IMR-90 (cell line): ENCODE measurements at regions not wholly inside any gene's neighbourhood (a gene's known extent, or its start where the extent isn't known, plus 50 kb on each side); places are given as distances from the start of the nearest gene placed in this dataset.

Experiments used
- ATAC-seq: fragments of 200-7000 bp; cut with Tn5 transposase; 2 replicates; pipeline ENCODE4 v1.9.1; 2020; ENCODE audit warnings: low read depth, mild to moderate bottlenecking, moderate library complexity
- BruUV-seq: library from RNA; stranded (reverse); fragments of 400-500 nt; replicated peaks from 2 replicates; lab custom pipeline; 2021; lab: Mats Ljungman, UMichigan
- CTCF ChIA-PET: fragments of 300-600 bp; formaldehyde crosslinking; extraction: SDS; loops from one replicate; lab custom pipeline; 2021; ENCODE audit warnings: antibody characterized with exemption; lab: Yijun Ruan, JAX
- POLR2A ChIA-PET: fragments of 300-600 bp; sonication (Branson Sonifier 250); formaldehyde crosslinking; loops from one replicate; lab custom pipeline; 2022; ENCODE audit warnings: antibody characterized with exemption; ENCODE audit not compliant: unreplicated experiment; lab: Charles Lee
- DNase-seq: peaks from one replicate; pipeline ENCODE4 v3.0.0; 2013
- H2AFZ ChIP-seq: replicated peaks from 2 replicates; pipeline ENCODE3; 2013; ENCODE audit warnings: low read length, mild to moderate bottlenecking; ENCODE audit not compliant: poor library complexity
- H2AK5ac ChIP-seq: 2 replicates; pipeline ENCODE4 v1.6.1; 2013; ENCODE audit warnings: low read depth, low read length, inconsistent platforms
- H2AK9ac ChIP-seq: replicated peaks from 2 replicates; pipeline ENCODE3; 2013; ENCODE audit warnings: mild to moderate bottlenecking, low read depth, low read length, moderate library complexity; ENCODE audit not compliant: poor library complexity
- H2BK120ac ChIP-seq: 2 replicates; pipeline ENCODE4 v1.6.1; 2013; ENCODE audit warnings: low read depth, low read length, inconsistent platforms
- H2BK15ac ChIP-seq: 3 replicates; pipeline ENCODE4 v1.6.1; 2013; ENCODE audit warnings: low read depth, low read length, inconsistent platforms
- H2BK20ac ChIP-seq: 2 replicates; pipeline ENCODE4 v1.6.1; 2013; ENCODE audit warnings: low read depth, mild to moderate bottlenecking, inconsistent platforms, low read length, moderate library complexity
- H2BK5ac ChIP-seq: 2 replicates; pipeline ENCODE4 v1.6.1; 2013; ENCODE audit warnings: mild to moderate bottlenecking, low read depth, low read length, inconsistent platforms; ENCODE audit not compliant: poor library complexity, severe bottlenecking
- H3K14ac ChIP-seq: replicated peaks from 2 replicates; pipeline ENCODE4 v1.6.1; 2013; ENCODE audit warnings: low read depth, low read length, inconsistent platforms
- H3K18ac ChIP-seq: 2 replicates; pipeline ENCODE4 v1.6.1; 2013; ENCODE audit warnings: low read depth, low read length, control low read depth
- H3K23ac ChIP-seq: 2 replicates; pipeline ENCODE4 v1.6.1; 2013; ENCODE audit warnings: low read depth, low read length, inconsistent platforms
- H3K27ac ChIP-seq: 2 replicates; pipeline ENCODE4 v1.5.1; 2013; ENCODE audit warnings: mild to moderate bottlenecking, control low read depth, low read length; ENCODE audit not compliant: insufficient read depth
- H3K27me3 ChIP-seq: 2 replicates; pipeline ENCODE4 v1.6.1; 2013; ENCODE audit warnings: low read length; ENCODE audit not compliant: control insufficient read depth, insufficient read depth
- H3K36me3 ChIP-seq: 2 replicates; pipeline ENCODE4 v1.6.1; 2013; ENCODE audit warnings: low read length, mixed read lengths; ENCODE audit not compliant: control insufficient read depth, insufficient read depth
- H3K4ac ChIP-seq: 2 replicates; pipeline ENCODE4 v1.6.1; 2013; ENCODE audit warnings: low read depth, low read length, inconsistent platforms
- H3K4me1 ChIP-seq: 2 replicates; pipeline ENCODE4 v1.6.1; 2013; ENCODE audit warnings: low read length, mixed read lengths; ENCODE audit not compliant: control insufficient read depth, insufficient read depth
- H3K4me2 ChIP-seq: 2 replicates; pipeline ENCODE4 v1.6.1; 2013; ENCODE audit warnings: low read depth, mild to moderate bottlenecking, control low read depth, low read length, moderate library complexity
- H3K4me3 ChIP-seq: 2 replicates; pipeline ENCODE4 v1.5.1; 2013; ENCODE audit warnings: low read depth, mild to moderate bottlenecking, control low read depth, low read length, moderate library complexity; ENCODE audit not compliant: insufficient read depth
- H3K56ac ChIP-seq: 2 replicates; pipeline ENCODE4 v1.6.1; 2013; ENCODE audit warnings: low read length, inconsistent platforms; ENCODE audit not compliant: insufficient read depth; ENCODE audit errors: extremely low read depth
- H3K79me1 ChIP-seq, 2 experiments: 2 replicates each; pipeline ENCODE4 v1.6.1; 2013; ENCODE audit warnings: low read length in 2 of 2, inconsistent platforms in 1 of 2, low read depth in 1 of 2
- H3K9ac ChIP-seq: 2 replicates; pipeline ENCODE4 v1.6.1; 2013; ENCODE audit warnings: low read depth, low read length, control low read depth
- H3K9me1 ChIP-seq: 2 replicates; pipeline ENCODE4 v1.6.1; 2013; ENCODE audit warnings: low read length, inconsistent platforms; ENCODE audit not compliant: insufficient read depth
- H3K9me3 ChIP-seq: 2 replicates; pipeline ENCODE4 v1.6.1; 2013; ENCODE audit warnings: low read length; ENCODE audit not compliant: control insufficient read depth, insufficient read depth
- H4K20me1 ChIP-seq: 2 replicates; pipeline ENCODE4 v1.6.1; 2013; ENCODE audit warnings: low read length, inconsistent platforms; ENCODE audit not compliant: insufficient read depth
- H4K5ac ChIP-seq: 2 replicates; pipeline ENCODE4 v1.6.1; 2013; ENCODE audit warnings: mild to moderate bottlenecking, low read depth, low read length, control low read depth
- H4K8ac ChIP-seq, 2 experiments: 2 replicates each; pipeline ENCODE4 v1.6.1; 2013; ENCODE audit warnings: low read depth in 2 of 2, low read length in 2 of 2, control low read depth in 1 of 2, inconsistent platforms in 1 of 2
- H4K91ac ChIP-seq: 2 replicates; pipeline ENCODE4 v1.6.1; 2013; ENCODE audit warnings: low read depth, low read length, inconsistent platforms; ENCODE audit not compliant: insufficient read depth
- BHLHE40 ChIP-seq: fragments of 150-350 bp; IDR thresholded peaks from 2 replicates; pipeline ENCODE4 v1.6.1; 2016; ENCODE audit warnings: mild to moderate bottlenecking, low read depth, low read length
- CEBPB ChIP-seq: IDR thresholded peaks from 2 replicates; pipeline ENCODE4 v1.6.1; 2012; ENCODE audit warnings: low read depth, low read length, improper control_type of control experiment
- CHD1 ChIP-seq: IDR thresholded peaks from 2 replicates; pipeline ENCODE4 v1.6.1; 2012; ENCODE audit warnings: low read depth, low read length, improper control_type of control experiment
- ELK1 ChIP-seq: fragments of 150-350 bp; IDR thresholded peaks from 2 replicates; pipeline ENCODE4 v1.6.1; 2016; ENCODE audit warnings: low read depth, mild to moderate bottlenecking, low read length, moderate library complexity, borderline replicate concordance
- FOS ChIP-seq: fragments of 150-350 bp; IDR thresholded peaks from 2 replicates; pipeline ENCODE4 v1.6.1; 2016; ENCODE audit warnings: low read depth, low read length
- MAFK ChIP-seq: IDR thresholded peaks from 2 replicates; pipeline ENCODE4 v1.6.1; 2012; ENCODE audit warnings: low read depth, low read length, improper control_type of control experiment
- MAZ ChIP-seq: IDR thresholded peaks from 2 replicates; pipeline ENCODE4 v1.6.1; 2012; ENCODE audit warnings: low read depth, mild to moderate bottlenecking, low read length, improper control_type of control experiment, moderate library complexity, borderline replicate concordance
- MXI1 ChIP-seq: IDR thresholded peaks from 2 replicates; pipeline ENCODE4 v1.6.1; 2012; ENCODE audit warnings: low read depth, mild to moderate bottlenecking, low read length, moderate library complexity, borderline replicate concordance
- NFE2L2 ChIP-seq: fragments of 150-350 bp; IDR thresholded peaks from 2 replicates; pipeline ENCODE4 v1.6.1; 2016; ENCODE audit warnings: low read depth, mild to moderate bottlenecking, low read length
- POLR2A ChIP-seq: IDR thresholded peaks from 2 replicates; pipeline ENCODE4 v1.6.1; 2012; ENCODE audit warnings: mild to moderate bottlenecking, low read depth, low read length
- RAD21 ChIP-seq: IDR thresholded peaks from 2 replicates; pipeline ENCODE4 v1.6.1; 2012; ENCODE audit warnings: low read length, improper control_type of control experiment
- RCOR1 ChIP-seq: IDR thresholded peaks from 2 replicates; pipeline ENCODE4 v1.6.1; 2012; ENCODE audit warnings: mild to moderate bottlenecking, low read length, improper control_type of control experiment; ENCODE audit not compliant: insufficient replicate concordance
- RFX5 ChIP-seq: IDR thresholded peaks from 2 replicates; pipeline ENCODE4 v1.8.0; 2012; ENCODE audit warnings: low read depth, mild to moderate bottlenecking, low read length, moderate library complexity
- SMC3 ChIP-seq: fragments of 150-350 bp; IDR thresholded peaks from 2 replicates; pipeline ENCODE4 v1.6.1; 2016; ENCODE audit warnings: low read depth, mild to moderate bottlenecking, antibody characterized with exemption, low read length, moderate library complexity
- WGBS, 2 experiments: methylation state at CpG; one replicate each; pipeline versions ENCODE4 v1.1.5 to v1.1.7; 2013; ENCODE audit warnings: missing lambda C conversion rate in 2 of 2; ENCODE audit not compliant: insufficient read length in 1 of 2; ENCODE audit errors: extremely low coverage in 2 of 2; 5-methylcytosine and 5-hydroxymethylcytosine counted together
- dilution Hi-C: fragments of 300-500 bp; cut with HindIII; formaldehyde crosslinking; loops from one replicate; pipeline ENCODE4 v1.14.3; 2018; ENCODE audit warnings: low sequenced_read_pairs; ENCODE audit not compliant: unreplicated experiment
- in situ Hi-C: fragments of 300-500 bp; cut with MboI; formaldehyde crosslinking; loops from 3 replicates; pipeline ENCODE4 v1.14.3; 2019; ENCODE audit warnings: low sequenced_read_pairs, inconsistent platforms, mixed read lengths
- intact Hi-C: fragments of 100-400 bp; cut with micrococcal nuclease; formaldehyde crosslinking; loops from 2 replicates; pipeline ENCODE4 v1.10.0; 2022
- TF ChIP-seq, protein P1 (sequence below): fragments of 150-350 bp; IDR thresholded peaks from 2 replicates; pipeline ENCODE4 v1.6.1; 2017; ENCODE audit warnings: mild to moderate bottlenecking, antibody characterized with exemption, low read length, low read depth
- TF ChIP-seq, protein P2 (sequence below): conservative IDR thresholded peaks from 2 replicates; pipeline ENCODE4 v1.5.1; 2012; ENCODE audit warnings: mild to moderate bottlenecking, low read depth, low read length, improper control_type of control experiment

GRCh38 chr20:24261351-24261750 lies 208.1 kb upstream of the SYNDIG1 start:
- Histone ChIP-seq H2BK20ac (no peak overlapping the region), H4K8ac (no peak overlapping the region), H3K14ac (no peak overlapping the region), H4K5ac (no peak overlapping the region), H3K9ac (no peak overlapping the region), H3K4me2 (no peak overlapping the region), H3K4me1 (no peaks in the 10 kb centered on the region), H3K9me1 (no peaks in the 10 kb centered on the region), H3K36me3 (no peaks in the 10 kb centered on the region), H3K9me3 (no peaks in the 10 kb centered on the region), H3K23ac (no peak overlapping the region), H3K79me1 (no peaks in the 10 kb centered on the region), H2BK15ac (no peak overlapping the region), H2AK9ac (no peak overlapping the region), H2BK5ac (no peak overlapping the region), H2AK5ac (no peak overlapping the region), H4K91ac (no peak overlapping the region), H3K27me3 (no peaks in the 10 kb centered on the region), H4K20me1 (no peaks in the 10 kb centered on the region), H3K18ac (no peak overlapping the region), H2AFZ (no peak overlapping the region), H2BK120ac (no peak overlapping the region), H3K56ac (no peak overlapping the region), H3K4ac (no peak overlapping the region), H3K4me3 (no peak overlapping the region), H3K27ac (no peak overlapping the region)
- ChIA-PET POLR2A (no interaction called here), CTCF (interaction anchor here (1.0 kb wide), 1 partner anchor 9 kb away, joined by 3 read pairs; no protein-coding TSS in a partner anchor)
- no peak for DNase-seq
- intact Hi-C loops, result no loop called here
- ATAC-seq, result no peak
- dilution Hi-C loops, result no loop called here
- in situ Hi-C loops, result no loop called here
- TF ChIP-seq RCOR1 (no peak), FOS (no peak), CHD1 (no peak), POLR2A (no peak), RAD21 (no peak), BHLHE40 (no peak), NFE2L2 (no peak), RFX5 (no peak), ELK1 (no peak), SMC3 (no peak), CEBPB (no peak), MXI1 (no peak), MAFK (no peak), MAZ (no peak)
- TF ChIP-seq, protein P1, sequence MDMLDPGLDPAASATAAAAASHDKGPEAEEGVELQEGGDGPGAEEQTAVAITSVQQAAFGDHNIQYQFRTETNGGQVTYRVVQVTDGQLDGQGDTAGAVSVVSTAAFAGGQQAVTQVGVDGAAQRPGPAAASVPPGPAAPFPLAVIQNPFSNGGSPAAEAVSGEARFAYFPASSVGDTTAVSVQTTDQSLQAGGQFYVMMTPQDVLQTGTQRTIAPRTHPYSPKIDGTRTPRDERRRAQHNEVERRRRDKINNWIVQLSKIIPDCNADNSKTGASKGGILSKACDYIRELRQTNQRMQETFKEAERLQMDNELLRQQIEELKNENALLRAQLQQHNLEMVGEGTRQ, result no peak
- TF ChIP-seq, protein P2, sequence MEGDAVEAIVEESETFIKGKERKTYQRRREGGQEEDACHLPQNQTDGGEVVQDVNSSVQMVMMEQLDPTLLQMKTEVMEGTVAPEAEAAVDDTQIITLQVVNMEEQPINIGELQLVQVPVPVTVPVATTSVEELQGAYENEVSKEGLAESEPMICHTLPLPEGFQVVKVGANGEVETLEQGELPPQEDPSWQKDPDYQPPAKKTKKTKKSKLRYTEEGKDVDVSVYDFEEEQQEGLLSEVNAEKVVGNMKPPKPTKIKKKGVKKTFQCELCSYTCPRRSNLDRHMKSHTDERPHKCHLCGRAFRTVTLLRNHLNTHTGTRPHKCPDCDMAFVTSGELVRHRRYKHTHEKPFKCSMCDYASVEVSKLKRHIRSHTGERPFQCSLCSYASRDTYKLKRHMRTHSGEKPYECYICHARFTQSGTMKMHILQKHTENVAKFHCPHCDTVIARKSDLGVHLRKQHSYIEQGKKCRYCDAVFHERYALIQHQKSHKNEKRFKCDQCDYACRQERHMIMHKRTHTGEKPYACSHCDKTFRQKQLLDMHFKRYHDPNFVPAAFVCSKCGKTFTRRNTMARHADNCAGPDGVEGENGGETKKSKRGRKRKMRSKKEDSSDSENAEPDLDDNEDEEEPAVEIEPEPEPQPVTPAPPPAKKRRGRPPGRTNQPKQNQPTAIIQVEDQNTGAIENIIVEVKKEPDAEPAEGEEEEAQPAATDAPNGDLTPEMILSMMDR, result no peak
- BruUV-seq, result no TSS peak
- no CpG with 5 or more reads among the region's 3 CpGs for WGBS, 2 experiments
